MM.1S (cell line): ENCODE measurements at regions not wholly inside any gene's neighbourhood (a gene's known extent, or its start where the extent isn't known, plus 50 kb on each side); places are given as distances from the start of the nearest gene placed in this dataset.

ENCODE experiments used
- DNase-seq: peaks from one replicate; pipeline ENCODE4 v3.0.0-alpha.2; 2015
- H2AFZ ChIP-seq: fragments of 300-600 bp; sonication (generic); 2 replicates; pipeline ENCODE4 v1.6.0; 2016; ENCODE audit warnings: antibody characterized with exemption, low read length
- H3F3A ChIP-seq: fragments of 300-600 bp; sonication (generic); 2 replicates; pipeline ENCODE4 v1.6.1; 2016; ENCODE audit warnings: mild to moderate bottlenecking, antibody characterized with exemption, low read length, moderate library complexity, mixed read lengths; ENCODE audit not compliant: insufficient read depth
- H3K27ac ChIP-seq: fragments of 300-600 bp; sonication (generic); 2 replicates; pipeline ENCODE4 v1.5.1; 2016; ENCODE audit warnings: mild to moderate bottlenecking, low read length
- H3K27me3 ChIP-seq: fragments of 300-600 bp; sonication (generic); replicated peaks from 2 replicates; pipeline ENCODE4 v1.6.0; 2016; ENCODE audit warnings: low read length; ENCODE audit not compliant: insufficient read depth
- H3K36me3 ChIP-seq: fragments of 300-600 bp; sonication (generic); replicated peaks from 2 replicates; pipeline ENCODE4 v1.6.1; 2016; ENCODE audit warnings: mild to moderate bottlenecking, low read length, mixed read lengths; ENCODE audit not compliant: insufficient read depth
- H3K4me1 ChIP-seq: fragments of 300-600 bp; sonication (generic); 2 replicates; pipeline ENCODE4 v1.6.1; 2016; ENCODE audit warnings: low read length, mixed read lengths
- H3K4me2 ChIP-seq: fragments of 300-600 bp; sonication (generic); 2 replicates; pipeline ENCODE4 v1.6.0; 2016; ENCODE audit warnings: low read depth, low read length
- H3K4me3 ChIP-seq: fragments of 300-600 bp; sonication (generic); 2 replicates; pipeline ENCODE4 v1.5.1; 2016; ENCODE audit warnings: low read length, mixed read lengths
- H3K79me2 ChIP-seq: fragments of 300-600 bp; sonication (generic); 2 replicates; pipeline ENCODE4 v1.6.1; 2016; ENCODE audit warnings: mixed run types, low read length, mixed read lengths
- H3K9ac ChIP-seq: fragments of 300-600 bp; sonication (generic); 2 replicates; pipeline ENCODE4 v1.6.1; 2016; ENCODE audit warnings: low read length, mixed read lengths
- H3K9me2 ChIP-seq: fragments of 300-600 bp; sonication (generic); replicated peaks from 2 replicates; pipeline ENCODE4 v1.6.1; 2016; ENCODE audit warnings: mild to moderate bottlenecking, low read length, mixed read lengths; ENCODE audit not compliant: insufficient read depth
- H3K9me3 ChIP-seq: fragments of 300-600 bp; sonication (generic); replicated peaks from 2 replicates; pipeline ENCODE4 v1.6.1; 2016; ENCODE audit warnings: mild to moderate bottlenecking, low read length, mixed read lengths; ENCODE audit not compliant: insufficient read depth
- H4K20me1 ChIP-seq: fragments of 300-600 bp; sonication (generic); 2 replicates; pipeline ENCODE4 v1.6.1; 2016; ENCODE audit warnings: mild to moderate bottlenecking, low read length, moderate library complexity, mixed read lengths; ENCODE audit not compliant: insufficient read depth
- CTCF ChIP-seq: fragments of 300-600 bp; sonication (generic); IDR thresholded peaks from 2 replicates; pipeline ENCODE4 v1.5.1; 2016; ENCODE audit warnings: antibody characterized with exemption, low read length, mixed read lengths
- EZH2 ChIP-seq: fragments of 300-600 bp; sonication (generic); optimal IDR thresholded peaks from 2 replicates; pipeline ENCODE3; 2017; ENCODE audit warnings: low read depth, mild to moderate bottlenecking, antibody characterized with exemption, low read length, mixed read lengths
- EZH2phosphoT487 ChIP-seq: fragments of 300-600 bp; sonication (generic); IDR thresholded peaks from 2 replicates; pipeline ENCODE4 v1.6.1; 2018; ENCODE audit warnings: antibody characterized with exemption, low read length

GRCh38 chr18:37805773-37806404, 240.3 kb upstream of the CELF4 start:
- Histone ChIP-seq H3K36me3 (no peaks in the 10 kb centered on the region), H3K4me1 (no peaks in the 10 kb centered on the region), H3F3A (no peaks in the 10 kb centered on the region), H3K79me2 (no peaks in the 10 kb centered on the region), H3K9ac (no peak overlapping the region), H3K4me3 (no peak overlapping the region), H2AFZ (no peak overlapping the region), H3K4me2 (no peak overlapping the region), H3K27ac (no peak overlapping the region), H3K9me3 (no peaks in the 10 kb centered on the region), H3K27me3 (no peaks in the 10 kb centered on the region), H4K20me1 (no peaks in the 10 kb centered on the region), H3K9me2 (no peaks in the 10 kb centered on the region)
- no peak for TF ChIP-seq EZH2
- TF ChIP-seq EZH2phosphoT487: no peak
- no peak for TF ChIP-seq CTCF
- no peak for DNase-seq

GRCh38 chr18:37796823-37797349, 231.3 kb upstream of the CELF4 start:
- Histone ChIP-seq H3K9ac (no peak overlapping the region), H3K9me3 (no peaks in the 10 kb centered on the region), H3K27ac (no peak overlapping the region), H3K4me2 (no peak overlapping the region), H3K4me1 (no peaks in the 10 kb centered on the region), H3K27me3 (no peaks in the 10 kb centered on the region), H3F3A (no peaks in the 10 kb centered on the region), H3K36me3 (no peaks in the 10 kb centered on the region), H2AFZ (no peak overlapping the region), H4K20me1 (no peaks in the 10 kb centered on the region), H3K9me2 (no peaks in the 10 kb centered on the region), H3K4me3 (no peak overlapping the region), H3K79me2 (no peaks in the 10 kb centered on the region)
- DNase-seq: no peak
- TF ChIP-seq EZH2phosphoT487 (no peak), CTCF (no peak), EZH2 (no peak)

- H3K9ac ChIP-seq: no peak overlapping the region
- H3K4me3 ChIP-seq: no peak overlapping the region
- no peaks in the 10 kb centered on the region for H4K20me1 ChIP-seq
- H3K9me2 ChIP-seq: no peaks in the 10 kb centered on the region
- no peak for DNase-seq
- H3K79me2 ChIP-seq: no peaks in the 10 kb centered on the region
- no peaks in the 10 kb centered on the region for H3K4me1 ChIP-seq
- H3K4me2 ChIP-seq: no peak overlapping the region
- no peak for TF ChIP-seq EZH2phosphoT487
- TF ChIP-seq CTCF: no peak
- TF ChIP-seq EZH2: no peak
- no peaks in the 10 kb centered on the region for H3K9me3 ChIP-seq
- H3F3A ChIP-seq: no peaks in the 10 kb centered on the region
- H3K27me3 ChIP-seq: no peaks in the 10 kb centered on the region
- no peak overlapping the region for H3K27ac ChIP-seq
- H2AFZ ChIP-seq: no peak overlapping the region
- H3K36me3 ChIP-seq: no peaks in the 10 kb centered on the region
These were observed 221.9 kb upstream of the CELF4 start for GRCh38 chr18:37787452-37787851.
